ENCODE measurements at regions not wholly inside any gene's neighbourhood (a gene's known extent, or its start where the extent isn't known, plus 50 kb on each side); places are given as distances from the start of the nearest gene placed in this dataset.
A peak's percentile ranks its signal among the peaks of the same experiment; 100 is the strongest.
"Not testable (repeated sequence)": the region's sequence is repeated elsewhere in the genome, so short reads cannot be mapped to it uniquely, and the experiment has no call there.

DNA sequence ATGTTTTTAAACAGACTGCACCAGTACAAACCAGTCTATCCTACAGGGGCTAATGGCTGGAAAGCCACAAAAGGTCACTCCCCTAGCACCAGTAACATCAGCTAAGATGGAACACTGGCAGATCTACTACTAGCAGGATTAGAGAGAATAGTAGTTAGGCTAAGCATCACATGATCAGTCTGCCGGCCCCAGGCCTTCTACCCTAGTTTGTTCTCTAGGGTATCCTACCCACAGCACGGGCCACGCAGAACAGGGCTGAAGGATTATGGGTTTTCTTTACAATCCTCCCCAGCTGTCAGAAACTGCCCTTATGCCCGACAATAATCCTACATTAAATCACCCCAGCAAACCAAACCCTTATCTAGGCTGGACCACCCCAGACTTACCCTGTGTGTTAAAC is 156.0 kb downstream of the LY86 start:
- no peak for TF ChIP-seq ZFX (IDR thresholded peaks at IDR 0.05; ENCODE audit: borderline replicate concordance)
- TF ChIP-seq CTCF (IDR thresholded peaks at IDR 0.05): no peak

DNA sequence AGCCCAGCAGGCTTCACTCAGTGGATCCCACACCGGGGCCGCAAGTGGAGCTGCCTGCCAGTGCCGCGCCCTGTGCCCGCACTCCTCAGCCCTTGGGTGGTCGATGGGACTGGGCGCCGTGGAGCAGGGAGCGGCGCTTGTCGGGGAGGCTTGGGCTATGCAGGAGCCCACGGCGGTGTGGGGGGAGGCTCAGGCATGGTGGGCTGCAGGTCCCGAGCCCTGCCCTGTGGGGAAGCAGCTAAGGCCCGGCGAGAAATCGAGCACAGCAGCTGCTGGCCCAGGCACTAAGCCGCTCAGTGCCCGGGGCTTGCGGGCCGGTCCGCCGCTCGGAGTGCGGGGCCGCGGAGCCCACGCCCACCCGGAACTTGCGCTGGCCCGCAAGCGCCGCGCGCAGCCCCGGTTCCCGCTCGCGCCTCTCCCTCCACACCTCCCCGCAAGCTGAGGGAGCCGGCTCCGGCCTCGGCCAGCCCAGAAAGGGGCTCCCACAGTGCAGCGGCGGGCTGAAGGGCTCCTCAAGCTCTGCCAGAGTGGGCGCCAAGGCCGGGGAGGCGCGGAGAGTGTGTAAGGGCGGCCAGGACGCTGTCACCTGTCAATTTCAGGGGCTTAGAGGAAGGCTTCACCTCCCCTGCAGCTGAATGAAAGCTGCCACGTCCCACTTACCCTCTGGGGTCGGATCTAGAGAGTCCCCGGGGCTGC is 157.3 kb downstream of the LY86 start:
- H3K27ac ChIP-seq: not testable (repeated sequence)

More for the DNA sequence above, 156.0 kb downstream of the LY86 start:
- no peak overlapping the region for H3K27ac ChIP-seq

DNA sequence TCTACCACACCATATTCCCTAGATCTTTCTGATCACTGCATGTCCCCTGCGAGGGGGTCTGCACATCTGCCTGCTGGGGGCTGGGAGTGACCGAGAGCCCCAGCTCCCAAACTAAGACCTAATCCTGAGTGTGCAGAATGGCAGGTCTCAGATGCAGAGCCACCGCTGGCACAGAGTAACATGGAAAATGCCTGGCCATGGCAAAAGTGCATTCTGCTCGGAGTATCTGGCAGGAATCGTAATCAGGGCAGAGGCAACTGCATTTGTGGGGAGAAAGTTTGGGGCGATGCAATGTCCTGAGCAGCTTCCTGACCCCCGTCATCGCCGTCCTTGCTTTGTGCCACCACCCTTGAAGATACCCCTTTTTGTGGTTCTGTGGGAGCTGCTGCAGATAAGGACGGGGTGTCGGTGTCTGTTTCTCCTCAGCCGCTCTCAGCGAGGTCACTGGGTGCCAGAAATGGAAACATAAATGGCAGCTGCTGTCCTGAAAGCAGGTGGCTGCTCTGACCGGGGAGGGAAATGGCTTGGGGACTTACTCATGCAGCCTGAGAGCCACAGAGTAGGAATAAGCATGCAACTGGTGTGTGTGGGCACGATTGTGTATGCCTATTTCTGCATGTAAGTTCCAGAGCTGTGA is 157.9 kb downstream of the LY86 start:
- H3K27ac ChIP-seq: no peak overlapping the region

DNA sequence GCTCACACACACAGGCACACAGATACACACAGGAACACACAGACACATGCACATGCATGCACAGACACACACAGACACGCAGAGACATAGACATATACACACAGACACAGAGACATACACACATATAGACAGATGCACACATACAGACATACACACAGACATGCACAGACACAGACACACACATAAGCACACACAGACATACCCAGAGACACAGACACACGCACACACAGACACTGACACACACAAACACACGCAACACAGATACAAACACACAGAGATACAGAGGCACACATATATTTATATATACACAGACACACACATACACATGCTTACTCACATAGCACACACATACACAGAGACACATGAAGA is 158.4 kb downstream of the LY86 start:
- no peak overlapping the region for H3K27ac ChIP-seq
- TF ChIP-seq CTCF (IDR thresholded peaks at IDR 0.05): no peak

More for the DNA sequence above, 157.9 kb downstream of the LY86 start:
- TF ChIP-seq ZFX (IDR thresholded peaks at IDR 0.05; ENCODE audit: borderline replicate concordance) (no peak), CTCF (IDR thresholded peaks at IDR 0.05) (no peak)

DNA sequence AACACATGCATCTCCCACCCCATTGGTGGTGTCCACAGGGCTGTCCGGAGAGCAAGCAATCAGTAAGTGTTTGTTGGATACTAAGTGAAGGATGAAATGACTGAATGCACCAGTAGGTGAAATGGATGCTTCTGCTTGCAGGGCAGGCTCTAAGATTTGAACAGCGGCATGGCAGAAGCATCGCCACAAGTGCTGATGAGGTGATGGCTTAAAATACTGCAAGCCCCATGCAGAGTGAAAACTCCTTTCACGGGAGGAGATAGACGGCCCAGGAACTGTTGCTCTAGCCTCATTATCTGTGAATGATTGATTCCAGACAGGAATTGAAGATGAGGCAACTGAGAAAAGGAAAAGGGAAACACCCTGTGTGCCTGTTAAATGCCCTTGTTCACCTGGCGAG is 158.9 kb downstream of the LY86 start:
- TF ChIP-seq CTCF (IDR thresholded peaks at IDR 0.05) (no peak), ZFX (IDR thresholded peaks at IDR 0.05; ENCODE audit: borderline replicate concordance) (no peak)
- no peak overlapping the region for H3K27ac ChIP-seq

- no peak overlapping the region for H3K27ac ChIP-seq
- no peak for TF ChIP-seq CTCF (IDR thresholded peaks at IDR 0.05)
- TF ChIP-seq ZFX (IDR thresholded peaks at IDR 0.05; ENCODE audit: borderline replicate concordance): no peak
These were observed 159.5 kb downstream of the LY86 start for GRCh38 chr6:6748001-6748400.

DNA sequence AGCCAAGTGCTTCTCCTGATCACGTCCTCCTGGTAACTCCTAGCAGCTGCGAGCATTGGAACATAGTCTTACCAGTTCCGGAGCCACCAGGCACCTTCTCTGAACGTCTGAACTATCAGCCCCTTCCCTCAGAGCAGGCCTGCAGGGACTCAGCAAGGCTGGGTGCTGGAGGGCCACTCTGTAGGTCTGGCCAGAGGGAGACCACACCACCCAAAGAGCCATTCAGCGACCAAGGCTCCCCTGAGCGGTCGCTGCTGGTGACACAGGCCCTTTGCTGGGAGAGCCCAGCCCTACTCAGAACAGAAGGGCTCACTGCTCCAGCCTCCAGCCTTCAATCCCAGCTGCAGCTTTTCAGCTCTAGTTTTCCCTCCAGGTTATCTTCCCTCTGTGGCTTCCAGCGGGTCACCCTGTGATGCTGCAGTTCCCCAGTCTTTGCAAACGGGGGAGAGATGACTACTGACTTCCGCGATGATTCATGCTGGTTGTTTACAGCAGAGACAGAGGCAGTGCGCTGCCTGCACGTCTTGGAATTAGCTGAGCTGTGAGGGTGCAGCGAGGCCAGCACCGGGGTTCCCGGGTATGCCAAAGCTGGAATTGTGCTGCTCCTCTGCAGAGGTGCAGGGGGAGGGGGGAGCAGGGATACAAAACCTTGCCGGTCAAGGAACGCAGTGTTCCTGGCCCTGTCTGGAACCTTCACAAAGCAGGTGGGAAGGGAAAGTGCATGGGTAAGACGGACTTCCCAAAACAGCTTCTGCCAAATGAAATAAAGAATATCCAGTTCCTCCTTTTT is 161.4 kb downstream of the LY86 start:
- 0 out of 2 replicates have a peak overlapping the region, but pooled peaks have one; percentile 10 for H3K27ac ChIP-seq

More for the DNA sequence above, 161.4 kb downstream of the LY86 start:
- no peak for TF ChIP-seq ZFX (IDR thresholded peaks at IDR 0.05; ENCODE audit: borderline replicate concordance)
- no peak for TF ChIP-seq CTCF (IDR thresholded peaks at IDR 0.05)

Measured in 22Rv1 (cell line).